Liver (tissue), 8 donors: ENCODE measurements at regions not wholly inside any gene's neighbourhood (a gene's known extent, or its start where the extent isn't known, plus 50 kb on each side); places are given as distances from the start of the nearest gene placed in this dataset.
"Not testable (repeated sequence)": the region's sequence is repeated elsewhere in the genome, so short reads cannot be mapped to it uniquely, and the experiment has no call there.

Experiments
- DNase-seq: peaks from one replicate; pipeline ENCODE4 v3.0.0-alpha.2; 2017; ENCODE audit warnings: low spot score
- H3K27ac ChIP-seq, 2 donors: one replicate each; pipeline ENCODE4 v1.7.0; 2013; ENCODE audit warnings: inconsistent platforms in 2 of 2, low read length in 2 of 2, control low read depth in 1 of 2, low read depth in 1 of 2, mild to moderate bottlenecking in 1 of 2
- H3K27me3 ChIP-seq, 4 donors: one replicate each; pipeline versions ENCODE4 v1.6.1 to v1.7.0; 2013; ENCODE audit warnings: low read length in 3 of 4, inconsistent platforms in 1 of 4, mild to moderate bottlenecking in 1 of 4, moderate library complexity in 1 of 4; ENCODE audit not compliant: control insufficient read depth in 4 of 4, insufficient read depth in 4 of 4
- H3K36me3 ChIP-seq, 4 donors: one replicate each; pipeline versions ENCODE4 v1.6.1 to v1.7.0; 2013; ENCODE audit warnings: low read length in 3 of 4, mild to moderate bottlenecking in 3 of 4, low read depth in 1 of 4, moderate library complexity in 1 of 4; ENCODE audit not compliant: control insufficient read depth in 4 of 4, insufficient read depth in 3 of 4
- H3K4me1 ChIP-seq, 4 donors: one replicate each; pipeline versions ENCODE4 v1.6.1 to v1.7.0; 2013; ENCODE audit warnings: low read length in 3 of 4, mild to moderate bottlenecking in 3 of 4, moderate library complexity in 1 of 4; ENCODE audit not compliant: control insufficient read depth in 4 of 4, insufficient read depth in 4 of 4
- H3K4me3 ChIP-seq, 3 donors: one replicate each; pipeline versions ENCODE4 v1.6.1 to v1.7.0; 2013; ENCODE audit warnings: low read length in 3 of 3, control low read depth in 1 of 3, low read depth in 1 of 3, mild to moderate bottlenecking in 1 of 3
- H3K9ac ChIP-seq, 2 donors: one replicate each; pipeline ENCODE4 v1.7.0; 2013; ENCODE audit warnings: low read length in 2 of 2, mild to moderate bottlenecking in 2 of 2, moderate library complexity in 2 of 2, control low read depth in 1 of 2, low read depth in 1 of 2
- H3K9me3 ChIP-seq, 4 donors: one replicate each; pipeline versions ENCODE4 v1.6.1 to v1.7.0; 2013; ENCODE audit warnings: low read length in 3 of 4; ENCODE audit not compliant: control insufficient read depth in 4 of 4
- EGR1 ChIP-seq, 2 donors: IDR thresholded peaks; 2 replicates each; pipeline ENCODE4 v1.6.1; 2016 to 2018; ENCODE audit warnings: antibody characterized with exemption in 2 of 2, low read depth in 2 of 2
- FOXA1 ChIP-seq: IDR thresholded peaks from 2 replicates; pipeline ENCODE4 v1.6.1; 2016; ENCODE audit warnings: antibody characterized with exemption
- FOXA2 ChIP-seq: IDR thresholded peaks from 2 replicates; pipeline ENCODE4 v1.6.1; 2016; ENCODE audit warnings: antibody characterized with exemption
- GABPA ChIP-seq, 2 donors: IDR thresholded peaks in 1 of 2; conservative IDR thresholded peaks in 1 of 2; 2 replicates each; pipeline ENCODE4 v1.6.1; 2016; ENCODE audit warnings: antibody characterized with exemption in 2 of 2, mild to moderate bottlenecking in 1 of 2, moderate library complexity in 1 of 2
- HNF4A ChIP-seq, 2 donors: conservative IDR thresholded peaks; 2 replicates each; pipeline ENCODE4 v1.6.1; 2016; ENCODE audit warnings: antibody characterized with exemption in 2 of 2, mild to moderate bottlenecking in 2 of 2
- HNF4G ChIP-seq: IDR thresholded peaks from 2 replicates; pipeline ENCODE4 v1.6.1; 2016; ENCODE audit warnings: antibody characterized with exemption
- JUND ChIP-seq, 2 donors: IDR thresholded peaks; 2 replicates each; pipeline ENCODE4 v1.6.1; 2016; ENCODE audit warnings: antibody characterized with exemption in 2 of 2
- RAD21 ChIP-seq, 2 donors: IDR thresholded peaks; 2 replicates each; pipeline ENCODE4 v1.6.1; 2016; ENCODE audit warnings: antibody characterized with exemption in 2 of 2, mild to moderate bottlenecking in 2 of 2
- SP1 ChIP-seq: IDR thresholded peaks from 2 replicates; pipeline ENCODE4 v1.6.1; 2018; ENCODE audit warnings: antibody characterized with exemption, mild to moderate bottlenecking
- TAF1 ChIP-seq: conservative IDR thresholded peaks from 2 replicates; pipeline ENCODE4 v1.6.1; 2016; ENCODE audit warnings: antibody characterized with exemption, mild to moderate bottlenecking
- YY1 ChIP-seq: IDR thresholded peaks from 2 replicates; pipeline ENCODE4 v1.6.1; 2016; ENCODE audit warnings: antibody characterized with exemption, mild to moderate bottlenecking
- WGBS: extraction: QIAGEN DNeasy Blood & Tissue Kit; methylation state at CpG from one replicate; pipeline ENCODE4 v1.1.7; 2013; 5-methylcytosine and 5-hydroxymethylcytosine counted together
- TF ChIP-seq, protein P1 (sequence below): IDR thresholded peaks from 2 replicates; pipeline ENCODE4 v1.6.1; 2016; ENCODE audit warnings: antibody characterized with exemption
- TF ChIP-seq, protein P2 (sequence below): fragments of 150-350 bp; IDR thresholded peaks from 2 replicates; pipeline ENCODE4 v1.5.1; 2017; ENCODE audit warnings: improper control_type of control experiment, low read depth, low read length; ENCODE audit not compliant: missing input control
- TF ChIP-seq, protein P3 (sequence below): IDR thresholded peaks from 2 replicates; pipeline ENCODE4 v1.6.1; 2016; ENCODE audit warnings: antibody characterized with exemption, mild to moderate bottlenecking
- donor health status: healthy.
- donor health status: healthy.
- donor health status: healthy.
- donor health status: healthy.
- donor health status: healthy.

DNA sequence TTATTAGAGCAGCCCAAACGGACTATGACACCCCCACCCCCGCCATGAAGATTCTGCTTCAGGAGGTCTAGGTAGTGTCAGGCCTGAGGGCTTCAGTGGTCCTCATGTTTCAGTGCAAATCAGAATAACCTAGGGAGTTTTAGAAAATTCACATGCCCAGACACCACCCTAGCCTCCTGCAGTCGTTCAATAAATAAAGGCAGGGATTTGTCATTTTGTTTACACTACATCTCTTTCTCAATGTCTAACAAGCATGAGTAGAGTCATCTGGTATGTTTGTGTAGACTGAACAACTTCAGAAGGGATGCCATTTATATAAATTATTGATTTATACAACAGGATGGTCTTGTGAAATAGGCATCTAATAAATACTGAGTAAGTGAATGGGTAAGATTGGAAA, 112.1 kb upstream of the SERPINE2 start:
- H3K4me1 ChIP-seq: no peaks in the 10 kb centered on the region
- no peak overlapping the region for H3K4me3 ChIP-seq
- H3K9ac ChIP-seq: no peak overlapping the region
- H3K27ac ChIP-seq: no peak overlapping the region
- no peaks in the 10 kb centered on the region for H3K36me3 ChIP-seq
- no peaks in the 10 kb centered on the region for H3K27me3 ChIP-seq
- WGBS: 64% methylated on average over 3 of the region's 3 CpGs
- no peak for DNase-seq
- H3K9me3 ChIP-seq: no peaks in the 10 kb centered on the region
- TF ChIP-seq, protein P1, sequence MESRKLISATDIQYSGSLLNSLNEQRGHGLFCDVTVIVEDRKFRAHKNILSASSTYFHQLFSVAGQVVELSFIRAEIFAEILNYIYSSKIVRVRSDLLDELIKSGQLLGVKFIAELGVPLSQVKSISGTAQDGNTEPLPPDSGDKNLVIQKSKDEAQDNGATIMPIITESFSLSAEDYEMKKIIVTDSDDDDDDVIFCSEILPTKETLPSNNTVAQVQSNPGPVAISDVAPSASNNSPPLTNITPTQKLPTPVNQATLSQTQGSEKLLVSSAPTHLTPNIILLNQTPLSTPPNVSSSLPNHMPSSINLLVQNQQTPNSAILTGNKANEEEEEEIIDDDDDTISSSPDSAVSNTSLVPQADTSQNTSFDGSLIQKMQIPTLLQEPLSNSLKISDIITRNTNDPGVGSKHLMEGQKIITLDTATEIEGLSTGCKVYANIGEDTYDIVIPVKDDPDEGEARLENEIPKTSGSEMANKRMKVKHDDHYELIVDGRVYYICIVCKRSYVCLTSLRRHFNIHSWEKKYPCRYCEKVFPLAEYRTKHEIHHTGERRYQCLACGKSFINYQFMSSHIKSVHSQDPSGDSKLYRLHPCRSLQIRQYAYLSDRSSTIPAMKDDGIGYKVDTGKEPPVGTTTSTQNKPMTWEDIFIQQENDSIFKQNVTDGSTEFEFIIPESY: no peak
- no peak for TF ChIP-seq FOXA2
- no peak for TF ChIP-seq FOXA1
- TF ChIP-seq GABPA (IDR thresholded peaks at IDR 0.05 in 1 of 2, conservative IDR thresholded peaks at IDR 0.05 in 1 of 2): no peak
- no peak for TF ChIP-seq YY1
- TF ChIP-seq, protein P2, sequence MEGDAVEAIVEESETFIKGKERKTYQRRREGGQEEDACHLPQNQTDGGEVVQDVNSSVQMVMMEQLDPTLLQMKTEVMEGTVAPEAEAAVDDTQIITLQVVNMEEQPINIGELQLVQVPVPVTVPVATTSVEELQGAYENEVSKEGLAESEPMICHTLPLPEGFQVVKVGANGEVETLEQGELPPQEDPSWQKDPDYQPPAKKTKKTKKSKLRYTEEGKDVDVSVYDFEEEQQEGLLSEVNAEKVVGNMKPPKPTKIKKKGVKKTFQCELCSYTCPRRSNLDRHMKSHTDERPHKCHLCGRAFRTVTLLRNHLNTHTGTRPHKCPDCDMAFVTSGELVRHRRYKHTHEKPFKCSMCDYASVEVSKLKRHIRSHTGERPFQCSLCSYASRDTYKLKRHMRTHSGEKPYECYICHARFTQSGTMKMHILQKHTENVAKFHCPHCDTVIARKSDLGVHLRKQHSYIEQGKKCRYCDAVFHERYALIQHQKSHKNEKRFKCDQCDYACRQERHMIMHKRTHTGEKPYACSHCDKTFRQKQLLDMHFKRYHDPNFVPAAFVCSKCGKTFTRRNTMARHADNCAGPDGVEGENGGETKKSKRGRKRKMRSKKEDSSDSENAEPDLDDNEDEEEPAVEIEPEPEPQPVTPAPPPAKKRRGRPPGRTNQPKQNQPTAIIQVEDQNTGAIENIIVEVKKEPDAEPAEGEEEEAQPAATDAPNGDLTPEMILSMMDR: no peak
- no peak for TF ChIP-seq JUND (IDR thresholded peaks at IDR 0.05)
- TF ChIP-seq EGR1 (IDR thresholded peaks at IDR 0.05; ENCODE audit: low read depth in 2 of 2): no peak
- no peak for TF ChIP-seq SP1
- no peak for TF ChIP-seq TAF1
- no peak for TF ChIP-seq HNF4G
- TF ChIP-seq HNF4A (conservative IDR thresholded peaks at IDR 0.05): no peak
- TF ChIP-seq RAD21 (IDR thresholded peaks at IDR 0.05): no peak
- TF ChIP-seq, protein P3, sequence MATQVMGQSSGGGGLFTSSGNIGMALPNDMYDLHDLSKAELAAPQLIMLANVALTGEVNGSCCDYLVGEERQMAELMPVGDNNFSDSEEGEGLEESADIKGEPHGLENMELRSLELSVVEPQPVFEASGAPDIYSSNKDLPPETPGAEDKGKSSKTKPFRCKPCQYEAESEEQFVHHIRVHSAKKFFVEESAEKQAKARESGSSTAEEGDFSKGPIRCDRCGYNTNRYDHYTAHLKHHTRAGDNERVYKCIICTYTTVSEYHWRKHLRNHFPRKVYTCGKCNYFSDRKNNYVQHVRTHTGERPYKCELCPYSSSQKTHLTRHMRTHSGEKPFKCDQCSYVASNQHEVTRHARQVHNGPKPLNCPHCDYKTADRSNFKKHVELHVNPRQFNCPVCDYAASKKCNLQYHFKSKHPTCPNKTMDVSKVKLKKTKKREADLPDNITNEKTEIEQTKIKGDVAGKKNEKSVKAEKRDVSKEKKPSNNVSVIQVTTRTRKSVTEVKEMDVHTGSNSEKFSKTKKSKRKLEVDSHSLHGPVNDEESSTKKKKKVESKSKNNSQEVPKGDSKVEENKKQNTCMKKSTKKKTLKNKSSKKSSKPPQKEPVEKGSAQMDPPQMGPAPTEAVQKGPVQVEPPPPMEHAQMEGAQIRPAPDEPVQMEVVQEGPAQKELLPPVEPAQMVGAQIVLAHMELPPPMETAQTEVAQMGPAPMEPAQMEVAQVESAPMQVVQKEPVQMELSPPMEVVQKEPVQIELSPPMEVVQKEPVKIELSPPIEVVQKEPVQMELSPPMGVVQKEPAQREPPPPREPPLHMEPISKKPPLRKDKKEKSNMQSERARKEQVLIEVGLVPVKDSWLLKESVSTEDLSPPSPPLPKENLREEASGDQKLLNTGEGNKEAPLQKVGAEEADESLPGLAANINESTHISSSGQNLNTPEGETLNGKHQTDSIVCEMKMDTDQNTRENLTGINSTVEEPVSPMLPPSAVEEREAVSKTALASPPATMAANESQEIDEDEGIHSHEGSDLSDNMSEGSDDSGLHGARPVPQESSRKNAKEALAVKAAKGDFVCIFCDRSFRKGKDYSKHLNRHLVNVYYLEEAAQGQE: no peak

DNA sequence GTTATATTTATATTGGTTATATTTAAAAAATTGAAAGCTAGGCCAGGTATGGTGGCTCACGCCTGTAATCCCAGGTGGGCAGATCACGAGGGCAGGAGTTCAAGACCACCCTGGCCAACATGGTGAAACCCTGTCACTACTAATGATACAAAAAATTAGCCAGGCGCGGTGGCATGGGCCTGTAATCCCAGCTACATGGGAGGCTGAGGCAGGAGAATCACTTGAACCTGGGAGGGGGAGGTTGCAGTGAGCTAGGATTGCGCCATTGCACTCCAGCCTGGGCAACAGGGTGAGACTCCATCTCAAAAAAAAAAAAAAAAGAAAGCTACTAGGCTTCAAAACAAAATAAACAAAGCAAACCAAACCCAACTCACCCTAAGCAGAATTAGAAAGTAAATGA, 109.0 kb upstream of the SERPINE2 start:
- DNase-seq, H3K9ac ChIP-seq, H3K27ac ChIP-seq, H3K27me3 ChIP-seq, H3K4me1 ChIP-seq, H3K36me3 ChIP-seq, H3K9me3 ChIP-seq, H3K4me3 ChIP-seq: not testable (repeated sequence)
- 93% methylated on average over 5 of the region's 5 CpGs for WGBS
